ENCODE measurements at regions not wholly inside any gene's neighbourhood (a gene's known extent, or its start where the extent isn't known, plus 50 kb on each side); places are given as distances from the start of the nearest gene placed in this dataset.

DNA sequence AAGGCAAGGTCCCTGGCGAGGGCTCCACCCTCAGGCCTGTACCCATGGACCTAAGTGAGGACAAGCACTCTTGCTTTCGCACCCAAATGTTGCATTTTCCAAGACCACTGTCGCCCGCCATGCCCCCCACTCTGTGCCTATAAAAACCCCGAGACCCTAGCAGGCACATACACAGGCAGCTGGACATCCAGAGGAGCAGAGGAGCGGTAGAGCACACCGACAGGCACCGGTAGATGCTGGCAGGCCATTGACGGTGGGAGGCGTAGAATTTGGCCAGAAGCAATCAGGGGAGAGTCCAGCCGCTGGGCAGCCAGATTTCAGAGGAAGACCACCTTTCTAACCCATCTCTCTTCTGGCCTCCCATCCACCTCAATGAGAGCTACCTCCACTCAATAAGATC lies 715.2 kb upstream of the AADAT start:
- no peak for TF ChIP-seq POLR2A (IDR thresholded peaks at IDR 0.05)
- TF ChIP-seq, protein P1, sequence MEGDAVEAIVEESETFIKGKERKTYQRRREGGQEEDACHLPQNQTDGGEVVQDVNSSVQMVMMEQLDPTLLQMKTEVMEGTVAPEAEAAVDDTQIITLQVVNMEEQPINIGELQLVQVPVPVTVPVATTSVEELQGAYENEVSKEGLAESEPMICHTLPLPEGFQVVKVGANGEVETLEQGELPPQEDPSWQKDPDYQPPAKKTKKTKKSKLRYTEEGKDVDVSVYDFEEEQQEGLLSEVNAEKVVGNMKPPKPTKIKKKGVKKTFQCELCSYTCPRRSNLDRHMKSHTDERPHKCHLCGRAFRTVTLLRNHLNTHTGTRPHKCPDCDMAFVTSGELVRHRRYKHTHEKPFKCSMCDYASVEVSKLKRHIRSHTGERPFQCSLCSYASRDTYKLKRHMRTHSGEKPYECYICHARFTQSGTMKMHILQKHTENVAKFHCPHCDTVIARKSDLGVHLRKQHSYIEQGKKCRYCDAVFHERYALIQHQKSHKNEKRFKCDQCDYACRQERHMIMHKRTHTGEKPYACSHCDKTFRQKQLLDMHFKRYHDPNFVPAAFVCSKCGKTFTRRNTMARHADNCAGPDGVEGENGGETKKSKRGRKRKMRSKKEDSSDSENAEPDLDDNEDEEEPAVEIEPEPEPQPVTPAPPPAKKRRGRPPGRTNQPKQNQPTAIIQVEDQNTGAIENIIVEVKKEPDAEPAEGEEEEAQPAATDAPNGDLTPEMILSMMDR (IDR thresholded peaks at IDR 0.05 in 4 of 5, conservative IDR thresholded peaks at IDR 0.05 in 1 of 5) = no peak

All from gastrocnemius medialis (tissue), 4 donors.